HEK293T (cell line): ENCODE measurements at regions not wholly inside any gene's neighbourhood (a gene's known extent, or its start where the extent isn't known, plus 50 kb on each side); places are given as distances from the start of the nearest gene placed in this dataset.

Experiments
- ARNT ChIP-seq: fragments of 450-650 bp; IDR thresholded peaks from 2 replicates; pipeline ENCODE4 v1.6.1; 2017; ENCODE audit warnings: mild to moderate bottlenecking
- BHLHE40 ChIP-seq: fragments of 450-650 bp; IDR thresholded peaks from 2 replicates; pipeline ENCODE4 v1.6.1; 2016; ENCODE audit warnings: mild to moderate bottlenecking, moderate library complexity, borderline replicate concordance
- LEF1 ChIP-seq: fragments of 450-650 bp; IDR thresholded peaks from 2 replicates; pipeline ENCODE4 v1.6.1; 2017; ENCODE audit warnings: mild to moderate bottlenecking, borderline replicate concordance
- NFRKB ChIP-seq: fragments of 450-650 bp; IDR thresholded peaks from 2 replicates; pipeline ENCODE4 v1.6.1; 2016; ENCODE audit warnings: mild to moderate bottlenecking, moderate library complexity
- PKNOX1 ChIP-seq: fragments of 450-650 bp; IDR thresholded peaks from 2 replicates; pipeline ENCODE4 v1.6.1; 2016
- SP1 ChIP-seq: fragments of 450-650 bp; IDR thresholded peaks from 2 replicates; pipeline ENCODE4 v1.6.1; 2017

- TF ChIP-seq PKNOX1 = no peak
- TF ChIP-seq BHLHE40 = no peak
- no peak for TF ChIP-seq SP1
- TF ChIP-seq ARNT = no peak
- no peak for TF ChIP-seq LEF1
- TF ChIP-seq NFRKB = no peak
Observed at GRCh38 chr2:28698545-28698944, 53.1 kb upstream of the PPP1CB start.
